ENCODE measurements at regions not wholly inside any gene's neighbourhood (a gene's known extent, or its start where the extent isn't known, plus 50 kb on each side); places are given as distances from the start of the nearest gene placed in this dataset.

- DNase-seq (ENCODE audit: low spot score) = no peak
Observed at GRCh38 chr10:117927871-117928270, 118.9 kb downstream of the RAB11FIP2 start.

- no peak for DNase-seq (ENCODE audit: low spot score)
Observed at GRCh38 chr10:117928281-117928680, 118.5 kb downstream of the RAB11FIP2 start.

DNA sequence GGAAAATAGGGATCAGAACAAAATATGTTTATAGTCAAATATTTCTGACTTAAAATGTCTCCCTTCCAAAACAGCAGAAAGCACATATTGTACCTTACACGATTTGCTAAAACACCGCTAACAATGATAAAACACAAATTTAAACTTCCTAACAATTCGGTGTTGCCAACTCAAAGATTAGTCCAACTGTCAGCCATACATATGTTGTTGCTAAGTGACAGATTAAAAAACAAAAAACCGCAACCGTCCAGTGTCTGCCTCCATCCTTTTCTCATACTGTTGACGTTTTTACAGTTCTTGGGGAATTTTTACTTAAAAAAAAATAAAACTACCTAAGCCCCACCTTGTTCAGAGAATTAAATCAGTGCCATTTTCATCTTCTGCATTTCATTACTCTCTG is 118.0 kb downstream of the RAB11FIP2 start:
- DNase-seq (ENCODE audit: low spot score) = no peak

DNA sequence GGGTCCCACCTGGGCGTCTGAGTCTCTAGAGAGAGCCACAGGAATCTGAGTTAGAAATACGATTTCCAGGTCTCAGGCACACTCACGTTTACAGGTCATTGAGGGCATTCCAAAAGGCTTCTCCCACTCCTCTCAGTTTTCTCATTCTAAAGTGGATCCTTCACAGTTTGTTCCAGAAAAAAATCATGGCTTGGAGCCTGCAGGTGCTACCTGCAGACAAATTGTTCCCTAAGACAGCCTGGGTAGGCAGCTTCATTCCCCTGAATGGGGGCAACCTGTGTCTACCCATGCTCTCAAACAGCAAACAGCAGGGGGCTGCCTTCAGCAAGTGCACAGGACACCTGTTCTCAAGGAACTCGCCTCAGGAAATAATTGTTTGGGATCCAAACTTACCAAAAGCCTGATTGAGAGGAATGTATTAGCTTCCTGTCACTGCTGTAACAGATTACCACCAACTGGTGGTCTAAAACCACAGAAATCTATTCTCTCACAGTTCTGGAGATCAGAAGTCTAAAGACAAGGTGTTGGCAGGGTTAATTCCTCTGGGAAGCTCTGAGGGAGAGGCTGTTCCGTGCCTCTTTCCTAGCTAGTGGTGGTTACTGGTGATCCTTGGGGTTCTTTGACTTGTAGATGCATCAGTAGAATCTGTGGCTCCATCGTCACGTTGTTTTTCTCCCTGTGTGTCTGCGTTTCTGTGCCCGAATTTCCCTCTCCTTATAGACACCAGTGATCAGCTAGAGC is 117.2 kb downstream of the RAB11FIP2 start:
- DNase-seq (ENCODE audit: low spot score) = no peak

GRCh38 chr10:117931078-117931477 is 115.7 kb downstream of the RAB11FIP2 start:
- DNase-seq (ENCODE audit: low spot score) = no peak

DNA sequence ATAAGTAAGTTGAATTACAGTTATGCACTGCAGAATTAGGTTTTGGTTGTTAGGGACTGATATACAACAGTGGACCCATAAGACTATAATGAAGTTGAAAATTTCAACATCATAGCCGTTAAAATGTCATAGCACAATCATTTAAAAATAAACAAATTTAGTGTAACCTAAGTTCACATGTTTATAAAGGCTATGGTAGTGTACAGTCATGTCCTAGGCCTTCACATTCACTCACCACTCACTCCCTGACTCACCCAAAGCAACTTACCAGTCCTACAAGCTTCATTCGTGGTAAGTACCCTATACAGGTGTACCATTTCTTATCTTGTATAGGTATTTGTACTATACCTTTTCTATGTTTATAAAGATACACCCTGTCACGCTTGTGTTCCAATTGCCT is 113.7 kb downstream of the RAB11FIP2 start:
- DNase-seq (ENCODE audit: low spot score) = no peak

DNA sequence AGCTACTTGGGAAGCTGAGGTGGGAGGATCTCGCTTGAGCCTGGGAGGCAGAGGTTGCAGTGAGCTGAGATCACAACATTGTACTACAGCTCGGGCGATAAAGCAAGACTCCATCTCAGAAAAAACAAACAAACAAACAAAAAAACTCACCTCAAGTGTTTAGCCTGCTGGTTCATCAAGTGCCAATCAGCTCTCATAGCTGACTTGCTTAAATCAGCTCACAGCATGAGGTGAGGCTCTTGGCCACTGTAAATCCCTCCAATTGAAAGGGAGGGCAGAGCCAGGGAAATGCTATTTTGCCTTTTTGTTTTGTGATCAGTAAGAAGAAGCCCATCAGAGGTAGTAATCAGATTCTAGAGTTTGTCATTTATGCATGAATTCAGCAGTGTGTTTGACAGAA is 112.3 kb downstream of the RAB11FIP2 start:
- DNase-seq (ENCODE audit: low spot score) = no peak

DNA sequence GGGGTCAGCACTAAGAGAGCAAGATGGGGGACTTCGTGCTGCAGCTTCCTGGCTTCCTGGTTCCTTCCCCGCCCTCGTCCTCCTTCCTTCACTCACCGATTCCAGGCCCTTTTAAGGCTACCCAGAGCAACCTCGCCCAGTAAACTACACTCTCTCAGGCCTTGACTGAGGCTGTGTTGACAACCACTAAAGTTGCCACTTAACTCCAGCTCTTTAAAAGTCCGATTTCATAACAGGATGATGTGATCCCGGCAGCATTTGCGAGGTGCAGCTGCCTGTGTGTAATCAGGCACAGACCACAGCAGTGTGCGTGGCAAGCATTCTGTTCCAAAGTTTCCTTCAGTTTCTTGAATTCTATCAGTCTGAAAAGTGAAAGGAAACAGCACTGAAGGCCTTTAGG is 110.6 kb downstream of the RAB11FIP2 start:
- DNase-seq (ENCODE audit: low spot score) = no peak

GRCh38 chr10:117936566-117936965 is 110.2 kb downstream of the RAB11FIP2 start:
- no peak for DNase-seq (ENCODE audit: low spot score)

DNA sequence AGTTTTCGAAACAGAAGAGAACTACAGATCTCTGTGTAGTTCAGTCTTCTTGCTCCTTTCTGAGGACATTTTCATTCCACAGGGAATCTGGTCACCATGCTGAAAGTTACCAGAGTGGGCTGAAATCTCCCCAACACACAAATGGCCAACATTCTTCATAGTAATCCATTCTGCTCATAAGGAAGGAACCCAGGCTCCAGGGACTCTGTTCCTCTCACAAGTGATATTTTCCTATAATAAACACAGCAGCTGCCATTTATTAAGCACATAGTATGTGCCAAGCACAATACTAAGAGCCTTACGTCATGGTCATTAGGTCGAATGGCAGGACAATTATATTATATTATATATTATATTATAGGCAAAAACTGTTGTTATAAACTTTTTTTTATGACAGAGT is 109.8 kb downstream of the RAB11FIP2 start:
- DNase-seq (ENCODE audit: low spot score) = no peak

GRCh38 chr10:117938104-117938503 is 108.6 kb downstream of the RAB11FIP2 start:
- no peak for DNase-seq (ENCODE audit: low spot score)

DNA sequence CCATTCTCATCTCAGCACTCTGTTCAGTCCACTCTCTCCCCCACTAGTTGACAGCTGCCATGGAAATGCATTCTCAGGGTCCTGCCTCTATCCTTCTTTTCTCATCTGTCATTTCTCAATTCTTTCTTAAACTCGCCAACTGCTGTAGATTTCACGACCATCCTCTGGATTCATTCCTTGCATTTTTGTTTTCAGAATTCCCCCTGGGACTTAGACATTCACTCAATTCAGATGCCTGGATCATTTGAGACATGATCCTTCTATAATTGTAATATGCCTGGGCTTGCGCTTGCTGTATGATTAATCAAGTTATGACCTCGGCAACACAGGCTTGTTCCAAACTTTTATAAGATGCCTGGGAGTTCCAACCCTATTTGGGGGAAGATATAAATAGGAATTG is 104.5 kb downstream of the RAB11FIP2 start:
- DNase-seq (ENCODE audit: low spot score) = no peak

- no peak for DNase-seq (ENCODE audit: low spot score)
Observed at GRCh38 chr10:117944676-117945447, 101.9 kb downstream of the RAB11FIP2 start.

- no peak for DNase-seq (ENCODE audit: low spot score)
Observed at GRCh38 chr10:117945651-117946050, 101.1 kb downstream of the RAB11FIP2 start.

GRCh38 chr10:117946525-117947070 is 100.1 kb downstream of the RAB11FIP2 start:
- no peak for DNase-seq (ENCODE audit: low spot score)

DNA sequence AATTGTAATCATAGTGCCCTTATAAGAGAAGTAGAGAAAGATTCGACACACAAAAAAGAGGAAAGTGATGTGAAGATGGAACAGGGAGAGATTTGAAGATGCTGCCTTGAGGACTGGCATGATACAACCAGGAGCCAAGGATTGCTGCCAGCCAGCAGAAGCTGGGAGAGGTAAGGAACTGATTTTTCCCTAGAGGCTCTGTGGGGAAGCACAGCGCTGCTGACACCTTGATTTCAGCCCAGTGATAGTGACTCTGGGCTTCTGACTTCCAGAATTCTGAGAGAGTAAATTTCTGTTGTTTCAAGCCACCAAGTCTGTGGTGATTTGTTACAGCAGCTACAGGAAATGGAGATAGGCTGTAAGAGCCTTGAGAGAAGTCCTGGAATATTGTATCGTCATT is 98.2 kb downstream of the RAB11FIP2 start:
- no peak for DNase-seq (ENCODE audit: low spot score)

DNA sequence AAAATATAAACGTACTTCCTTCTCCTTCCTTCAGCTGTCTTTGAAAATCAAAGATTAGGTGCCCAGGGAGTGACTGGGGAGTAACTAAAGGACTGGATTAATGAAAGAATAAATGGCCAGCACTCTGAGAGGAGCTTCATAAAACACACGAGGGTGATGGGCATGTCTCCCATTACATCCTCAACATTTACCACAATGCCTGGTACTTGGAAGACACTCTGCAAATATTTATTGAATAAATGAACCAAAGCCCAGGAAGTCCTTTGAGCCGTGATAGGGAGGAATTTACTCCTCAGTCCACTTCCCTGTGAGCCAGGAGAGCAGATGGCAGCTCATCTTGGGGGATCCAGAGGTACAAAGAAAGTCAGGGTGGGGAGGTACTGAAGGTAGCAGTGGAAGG is 96.3 kb downstream of the RAB11FIP2 start:
- DNase-seq (ENCODE audit: low spot score) = no peak

Measured in left forelimb (tissue), 1 donor.